ENCODE measurements at regions not wholly inside any gene's neighbourhood (a gene's known extent, or its start where the extent isn't known, plus 50 kb on each side); places are given as distances from the start of the nearest gene placed in this dataset.
"Not testable (repeated sequence)": the region's sequence is repeated elsewhere in the genome, so short reads cannot be mapped to it uniquely, and the experiment has no call there.

- no peaks in the 10 kb centered on the region for H3K9me3 ChIP-seq
- BruUV-seq (replicated peaks) = no TSS peak
- TF ChIP-seq CTCF (IDR thresholded peaks at IDR 0.05; ENCODE audit: insufficient read depth in 1 of 2, low read depth in 1 of 2, low read length in 1 of 2, severe bottlenecking in 1 of 2, unreplicated experiment in 1 of 2) = peak; percentile 82
- no peaks in the 10 kb centered on the region for H3K9me3 Mint-ChIP-seq (ENCODE audit: unreplicated experiment)
- peaks cover 27% of the 10 kb centered on the region for H3K4me1 ChIP-seq
- ChIA-PET POLR2A (no interaction called here), CTCF (interaction anchor here (0.5 to 1.5 kb wide), 8 partner anchors 33 to 665 kb away, joined by 3 to 14 read pairs (median 4); no protein-coding TSS in a partner anchor)
- intact Hi-C loops (cut with micrococcal nuclease; ENCODE audit: unreplicated experiment) = loop anchor here (1.0 to 10.0 kb wide), 2 partner anchors 295 to 544 kb away; no protein-coding TSS in a partner anchor
- H3K4me3 ChIP-seq (ENCODE audit: low read depth, low read length) = no peak overlapping the region
- no peaks in the 10 kb centered on the region for H3K27me3 Mint-ChIP-seq (ENCODE audit: insufficient read depth, unreplicated experiment)
- no peaks in the 10 kb centered on the region for H3K27me3 ChIP-seq (replicated peaks; ENCODE audit: control insufficient read depth, insufficient read depth, low read length)
- H3K36me3 Mint-ChIP-seq (ENCODE audit: insufficient read depth, unreplicated experiment) = no peaks in the 10 kb centered on the region
- no peak overlapping the region for H3K4me3 Mint-ChIP-seq (ENCODE audit: unreplicated experiment)
- peak; percentile 73 to 76 for DNase-seq
- H3K4me1 Mint-ChIP-seq (ENCODE audit: low read depth, unreplicated experiment) = peaks cover 38% of the 10 kb centered on the region
- no peaks in the 10 kb centered on the region for H3K36me3 ChIP-seq (ENCODE audit: control insufficient read depth, insufficient read depth, low read length)
- no peak overlapping the region for H3K27ac Mint-ChIP-seq (ENCODE audit: unreplicated experiment)
These were observed 497.8 kb downstream of the PREX1 start for GRCh38 chr20:48329676-48330664.

DNA sequence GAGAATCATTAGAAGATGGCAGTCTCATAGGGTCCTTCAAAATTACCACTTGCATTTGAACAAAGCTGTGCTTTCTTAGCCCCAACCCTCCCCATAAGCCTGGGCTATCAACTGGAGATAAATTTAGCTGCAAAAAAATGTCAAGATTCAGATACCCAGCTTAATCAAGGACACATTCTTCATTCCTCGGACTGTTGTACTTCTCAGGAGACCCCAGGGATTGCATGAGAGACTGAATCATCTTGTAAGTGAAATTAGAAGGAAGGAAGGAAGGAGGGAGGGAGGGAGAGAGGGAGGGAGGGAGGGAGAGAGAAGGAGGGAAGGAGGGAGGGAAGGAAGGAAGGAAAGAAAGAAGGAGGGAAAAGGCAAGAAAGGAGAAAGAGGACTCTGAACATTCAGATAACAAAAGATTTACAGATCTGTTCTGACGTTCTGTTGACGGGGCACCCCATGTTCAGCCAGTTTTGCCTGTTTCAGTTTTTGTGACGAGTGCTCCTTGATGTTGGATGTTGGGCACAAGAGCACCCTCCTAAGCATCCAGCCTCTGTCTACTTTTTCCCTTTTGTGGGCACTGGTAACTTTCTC is 498.7 kb downstream of the PREX1 start:
- no peak overlapping the region for H3K4me3 ChIP-seq (ENCODE audit: low read depth, low read length)
- no peaks in the 10 kb centered on the region for H3K9me3 ChIP-seq
- Mint-ChIP-seq H3K27ac (ENCODE audit: unreplicated experiment) (no peak overlapping the region), H3K9me3 (ENCODE audit: unreplicated experiment) (no peaks in the 10 kb centered on the region), H3K4me3 (ENCODE audit: unreplicated experiment) (no peak overlapping the region), H3K36me3 (ENCODE audit: insufficient read depth, unreplicated experiment) (no peaks in the 10 kb centered on the region), H3K27me3 (ENCODE audit: insufficient read depth, unreplicated experiment) (no peaks in the 10 kb centered on the region), H3K4me1 (ENCODE audit: low read depth, unreplicated experiment) (peaks cover 38% of the 10 kb centered on the region)
- no peaks in the 10 kb centered on the region for H3K27me3 ChIP-seq (replicated peaks; ENCODE audit: control insufficient read depth, insufficient read depth, low read length)
- H3K4me1 ChIP-seq = peaks cover 27% of the 10 kb centered on the region
- ChIA-PET POLR2A (no interaction called here), CTCF (interaction anchor here (0.5 to 1.5 kb wide), 9 partner anchors 32 to 665 kb away, joined by 3 to 14 read pairs (median 4); no protein-coding TSS in a partner anchor)
- TF ChIP-seq CTCF (IDR thresholded peaks at IDR 0.05; ENCODE audit: insufficient read depth in 1 of 2, low read depth in 1 of 2, low read length in 1 of 2, severe bottlenecking in 1 of 2, unreplicated experiment in 1 of 2) = no peak
- intact Hi-C loops (cut with micrococcal nuclease; ENCODE audit: unreplicated experiment) = no loop called here
- no TSS peak for BruUV-seq (replicated peaks)
- no peak for DNase-seq
- H3K36me3 ChIP-seq (ENCODE audit: control insufficient read depth, insufficient read depth, low read length) = no peaks in the 10 kb centered on the region

DNA sequence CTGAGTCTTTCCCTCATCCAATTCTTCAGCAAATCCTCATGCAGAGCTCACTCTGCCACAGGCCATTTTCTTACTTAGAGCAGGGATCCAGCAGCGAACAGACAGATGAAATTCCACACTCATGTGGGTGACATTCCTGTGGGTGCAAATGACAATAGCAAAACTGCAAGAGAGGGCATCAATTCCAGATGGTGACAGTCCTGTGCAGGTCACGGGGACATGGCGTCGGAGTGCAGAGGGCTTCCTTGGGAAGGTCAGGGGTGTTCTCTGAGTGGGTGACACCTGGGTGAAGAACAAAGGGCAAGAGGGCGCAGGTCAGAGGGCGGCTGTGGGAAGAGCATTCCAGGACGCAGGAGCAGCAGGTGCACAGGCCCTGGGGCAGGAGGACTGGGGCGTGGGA is 500.0 kb downstream of the PREX1 start:
- H3K4me3 Mint-ChIP-seq (ENCODE audit: unreplicated experiment); H3K36me3 Mint-ChIP-seq (ENCODE audit: insufficient read depth, unreplicated experiment); H3K9me3 Mint-ChIP-seq (ENCODE audit: unreplicated experiment); H3K27me3 Mint-ChIP-seq (ENCODE audit: insufficient read depth, unreplicated experiment); H3K36me3 ChIP-seq (ENCODE audit: control insufficient read depth, insufficient read depth, low read length); H3K4me3 ChIP-seq (ENCODE audit: low read depth, low read length); POLR2A ChIA-PET; intact Hi-C loops (cut with micrococcal nuclease; ENCODE audit: unreplicated experiment); DNase-seq; BruUV-seq (replicated peaks); H3K27me3 ChIP-seq (replicated peaks; ENCODE audit: control insufficient read depth, insufficient read depth, low read length); H3K9me3 ChIP-seq: not testable (repeated sequence)
- Mint-ChIP-seq H3K4me1 (ENCODE audit: low read depth, unreplicated experiment) (peaks cover 38% of the 10 kb centered on the region), H3K27ac (ENCODE audit: unreplicated experiment) (peak overlapping the region; percentile 5)
- H3K4me1 ChIP-seq = peaks cover 27% of the 10 kb centered on the region
- CTCF ChIA-PET = interaction anchor here (0.6 to 1.3 kb wide), 2 partner anchors 20 to 293 kb away, joined by 5 read pairs; no protein-coding TSS in a partner anchor

Data from Caco-2 (cell line).